NCI-H2029 treated with DMSO at 0.1 percent for 48 hours (cell line): ENCODE measurements at regions not wholly inside any gene's neighbourhood (a gene's known extent, or its start where the extent isn't known, plus 50 kb on each side); places are given as distances from the start of the nearest gene placed in this dataset.
A peak's percentile ranks its signal among the peaks of the same experiment; 100 is the strongest.

Source experiments
- DNase-seq: peaks from one replicate; lab custom pipeline; 2025; lab: John Stamatoyannopoulos, UW

GRCh38 chrX:6778544-6779503 is 243.9 kb upstream of the VCX3A start:
- DNase-seq, result no peak

GRCh38 chrX:6777238-6778002 is 242.5 kb upstream of the VCX3A start:
- no peak for DNase-seq

GRCh38 chrX:6770936-6771335 is 236.0 kb upstream of the VCX3A start:
- DNase-seq, result no peak

GRCh38 chrX:6768881-6769280 is 234.0 kb upstream of the VCX3A start:
- DNase-seq, result peak; percentile 7

GRCh38 chrX:6761251-6761650 is 226.3 kb upstream of the VCX3A start:
- no peak for DNase-seq

- no peak for DNase-seq
Observed at GRCh38 chrX:6759655-6760375, 224.9 kb upstream of the VCX3A start.

GRCh38 chrX:6758234-6758633 is 223.3 kb upstream of the VCX3A start:
- no peak for DNase-seq

GRCh38 chrX:6757631-6758030 is 222.7 kb upstream of the VCX3A start:
- no peak for DNase-seq

- DNase-seq, result no peak
Observed at GRCh38 chrX:6748595-6748994, 213.7 kb upstream of the VCX3A start.

GRCh38 chrX:6738518-6739470 is 203.9 kb upstream of the VCX3A start:
- DNase-seq, result no peak

GRCh38 chrX:6734844-6735634 is 200.1 kb upstream of the VCX3A start:
- DNase-seq, result no peak

GRCh38 chrX:6732101-6732500 is 197.2 kb upstream of the VCX3A start:
- DNase-seq, result no peak

- no peak for DNase-seq
Observed at GRCh38 chrX:6729626-6730025, 194.7 kb upstream of the VCX3A start.

GRCh38 chrX:6718766-6719165 is 183.8 kb upstream of the VCX3A start:
- no peak for DNase-seq

- DNase-seq, result no peak
Observed at GRCh38 chrX:6708676-6709380, 173.9 kb upstream of the VCX3A start.

GRCh38 chrX:6708041-6708440 is 173.1 kb upstream of the VCX3A start:
- no peak for DNase-seq

- DNase-seq, result no peak
Observed at GRCh38 chrX:6707497-6707896, 172.6 kb upstream of the VCX3A start.

GRCh38 chrX:6701085-6701484 is 166.2 kb upstream of the VCX3A start:
- no peak for DNase-seq

GRCh38 chrX:6695717-6696116 is 160.8 kb upstream of the VCX3A start:
- no peak for DNase-seq

GRCh38 chrX:6694977-6695376 is 160.1 kb upstream of the VCX3A start:
- DNase-seq, result no peak
